GM12873 (cell line): ENCODE measurements at regions not wholly inside any gene's neighbourhood (a gene's known extent, or its start where the extent isn't known, plus 50 kb on each side); places are given as distances from the start of the nearest gene placed in this dataset.

Experiments used
- TF ChIP-seq, protein P1 (sequence below): IDR thresholded peaks from 2 replicates; pipeline ENCODE4 v1.5.1; 2012; ENCODE audit warnings: low read depth, mild to moderate bottlenecking, moderate library complexity, low read length, control low read depth; ENCODE audit not compliant: insufficient read depth; ENCODE audit errors: missing control alignments

DNA sequence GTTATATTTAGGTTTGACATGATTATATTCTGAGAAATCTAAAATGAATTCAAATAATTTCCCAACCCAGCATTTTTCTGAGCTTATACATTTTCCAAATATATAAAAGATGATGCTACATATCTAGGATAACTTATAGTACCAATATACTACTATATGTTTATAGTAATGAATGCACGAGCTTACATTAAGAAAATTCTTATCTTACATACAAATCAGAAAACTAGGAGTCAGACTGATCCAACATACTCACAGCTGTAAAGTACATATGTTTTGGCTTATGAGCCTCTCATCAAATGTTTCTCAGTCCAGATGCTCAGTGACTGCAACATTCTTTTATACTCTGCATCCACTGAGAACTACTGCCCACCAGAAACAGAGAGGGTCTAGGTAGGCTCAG, 491.3 kb upstream of the KLF12 start:
- TF ChIP-seq, protein P1, sequence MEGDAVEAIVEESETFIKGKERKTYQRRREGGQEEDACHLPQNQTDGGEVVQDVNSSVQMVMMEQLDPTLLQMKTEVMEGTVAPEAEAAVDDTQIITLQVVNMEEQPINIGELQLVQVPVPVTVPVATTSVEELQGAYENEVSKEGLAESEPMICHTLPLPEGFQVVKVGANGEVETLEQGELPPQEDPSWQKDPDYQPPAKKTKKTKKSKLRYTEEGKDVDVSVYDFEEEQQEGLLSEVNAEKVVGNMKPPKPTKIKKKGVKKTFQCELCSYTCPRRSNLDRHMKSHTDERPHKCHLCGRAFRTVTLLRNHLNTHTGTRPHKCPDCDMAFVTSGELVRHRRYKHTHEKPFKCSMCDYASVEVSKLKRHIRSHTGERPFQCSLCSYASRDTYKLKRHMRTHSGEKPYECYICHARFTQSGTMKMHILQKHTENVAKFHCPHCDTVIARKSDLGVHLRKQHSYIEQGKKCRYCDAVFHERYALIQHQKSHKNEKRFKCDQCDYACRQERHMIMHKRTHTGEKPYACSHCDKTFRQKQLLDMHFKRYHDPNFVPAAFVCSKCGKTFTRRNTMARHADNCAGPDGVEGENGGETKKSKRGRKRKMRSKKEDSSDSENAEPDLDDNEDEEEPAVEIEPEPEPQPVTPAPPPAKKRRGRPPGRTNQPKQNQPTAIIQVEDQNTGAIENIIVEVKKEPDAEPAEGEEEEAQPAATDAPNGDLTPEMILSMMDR, result no peak

DNA sequence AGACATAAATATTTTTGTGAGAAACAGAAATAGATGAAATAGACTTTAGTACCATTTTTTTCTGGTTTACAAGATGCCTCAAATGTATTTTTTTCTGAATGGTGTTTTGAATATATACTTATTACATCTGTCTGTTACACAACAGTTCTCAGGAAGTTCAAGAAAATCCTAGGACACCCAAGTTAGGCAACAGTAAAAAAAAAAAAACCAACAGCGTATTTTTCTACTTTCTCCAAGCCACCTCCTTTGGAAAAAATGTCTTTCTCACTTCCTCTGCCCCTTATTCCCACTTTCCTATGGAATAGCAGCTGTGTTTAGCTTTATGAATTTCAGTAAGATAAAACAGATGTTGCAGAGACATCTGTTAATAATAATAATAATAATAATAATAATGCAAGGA, 489.6 kb upstream of the KLF12 start:
- TF ChIP-seq, protein P1, result no peak

DNA sequence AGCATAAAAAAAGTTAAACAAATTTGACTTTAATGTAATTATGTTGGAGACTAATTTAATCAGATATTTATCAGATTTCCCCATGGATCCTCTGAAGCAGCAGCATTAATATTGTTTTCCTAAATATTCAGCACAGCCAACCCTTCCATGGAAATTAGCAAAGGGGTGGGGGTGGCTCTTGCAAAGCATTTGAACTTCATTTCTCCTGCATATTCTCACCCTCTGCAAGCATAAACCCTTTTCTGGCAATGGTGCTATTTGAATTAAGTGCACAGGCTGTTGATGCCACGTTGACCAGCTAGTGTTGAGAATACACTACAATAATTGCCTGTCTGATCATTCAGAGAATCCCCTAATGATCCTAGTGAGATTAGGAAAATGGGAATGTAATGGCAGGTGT, 488.1 kb upstream of the KLF12 start:
- TF ChIP-seq, protein P1, result no peak

DNA sequence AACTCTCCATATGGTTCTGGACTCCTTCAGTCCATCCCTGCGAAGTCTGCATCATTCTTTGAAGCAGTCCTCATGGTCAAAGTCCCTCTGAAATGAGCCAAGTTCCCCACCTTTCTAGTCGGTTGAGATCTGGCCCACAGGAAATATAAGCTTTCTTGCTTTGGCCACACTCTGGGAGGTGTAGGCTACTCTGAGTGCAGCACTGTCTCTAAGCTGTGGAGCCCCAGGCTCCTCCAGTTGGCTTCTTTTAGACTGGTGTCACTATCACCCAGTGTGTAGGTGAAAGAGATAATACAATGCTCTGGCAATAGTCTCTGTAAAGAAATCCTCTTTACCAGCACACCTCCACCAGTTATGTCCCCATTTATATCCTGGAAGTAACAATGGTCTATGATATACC, 486.5 kb upstream of the KLF12 start:
- TF ChIP-seq, protein P1, result no peak

DNA sequence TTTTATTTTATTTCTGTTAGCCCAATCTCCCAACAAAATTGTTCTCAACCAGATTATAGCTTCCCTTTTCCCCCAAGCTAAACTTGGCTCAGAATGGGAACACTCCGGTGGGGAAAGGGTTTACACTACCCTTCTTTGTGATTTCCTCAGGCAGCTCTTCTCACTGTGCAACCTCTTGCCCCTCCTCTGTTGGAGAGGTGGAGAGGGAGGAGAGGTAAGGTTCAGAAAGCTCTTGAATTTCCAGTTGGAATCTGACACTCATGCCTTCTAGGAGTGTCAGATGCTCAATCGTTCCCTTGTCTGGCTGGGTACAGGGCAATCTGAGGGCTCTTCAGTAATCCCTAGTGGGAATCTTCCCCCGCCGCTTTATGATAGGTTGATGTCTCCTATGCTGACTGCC, 486.1 kb upstream of the KLF12 start:
- TF ChIP-seq, protein P1, result no peak

DNA sequence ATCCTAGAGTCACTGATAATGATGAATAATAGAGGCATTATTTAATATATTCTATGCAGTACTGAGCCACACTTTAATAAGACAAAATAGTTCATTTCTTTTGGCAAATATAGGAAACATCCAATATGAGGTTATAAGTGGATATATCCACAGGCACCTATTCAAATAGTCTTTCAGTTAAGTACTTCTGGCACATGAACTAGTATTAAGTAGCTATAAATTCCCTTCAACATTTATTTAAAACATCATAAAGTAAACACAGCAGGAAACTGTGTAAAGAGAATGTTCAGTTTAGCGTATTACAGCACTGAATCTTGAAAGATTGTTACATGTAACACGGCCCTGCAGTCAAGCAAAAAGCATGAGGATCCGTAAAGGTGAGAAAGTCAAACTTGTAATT, 463.3 kb upstream of the KLF12 start:
- TF ChIP-seq, protein P1, result no peak

DNA sequence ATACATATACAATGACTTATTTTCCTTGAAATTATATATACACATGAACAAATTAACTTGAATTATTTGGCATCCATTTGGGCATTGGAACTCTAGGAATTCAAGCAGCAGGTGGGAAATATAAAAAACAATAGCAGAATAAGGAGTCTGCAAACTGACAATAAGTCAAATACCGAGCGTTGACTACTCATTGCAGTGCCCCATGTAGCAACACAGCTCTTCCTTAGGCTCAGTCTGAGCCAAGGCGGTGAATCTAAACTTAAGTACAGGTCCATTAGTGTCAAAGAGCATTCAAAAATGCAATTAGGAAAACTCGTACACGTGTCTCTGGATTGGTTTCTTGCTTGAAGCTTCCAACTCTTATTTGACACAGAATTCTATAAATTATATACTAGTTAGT, 462.5 kb upstream of the KLF12 start:
- TF ChIP-seq, protein P1, result no peak
